MM.1S (cell line): ENCODE measurements at regions not wholly inside any gene's neighbourhood (a gene's known extent, or its start where the extent isn't known, plus 50 kb on each side); places are given as distances from the start of the nearest gene placed in this dataset.

Experiments
- DNase-seq: peaks from one replicate; pipeline ENCODE4 v3.0.0-alpha.2; 2015
- H2AFZ ChIP-seq: fragments of 300-600 bp; sonication (generic); 2 replicates; pipeline ENCODE4 v1.6.0; 2016; ENCODE audit warnings: antibody characterized with exemption, low read length
- H3F3A ChIP-seq: fragments of 300-600 bp; sonication (generic); 2 replicates; pipeline ENCODE4 v1.6.1; 2016; ENCODE audit warnings: mild to moderate bottlenecking, antibody characterized with exemption, low read length, moderate library complexity, mixed read lengths; ENCODE audit not compliant: insufficient read depth
- H3K27ac ChIP-seq: fragments of 300-600 bp; sonication (generic); 2 replicates; pipeline ENCODE4 v1.5.1; 2016; ENCODE audit warnings: mild to moderate bottlenecking, low read length
- H3K27me3 ChIP-seq: fragments of 300-600 bp; sonication (generic); replicated peaks from 2 replicates; pipeline ENCODE4 v1.6.0; 2016; ENCODE audit warnings: low read length; ENCODE audit not compliant: insufficient read depth
- H3K36me3 ChIP-seq: fragments of 300-600 bp; sonication (generic); replicated peaks from 2 replicates; pipeline ENCODE4 v1.6.1; 2016; ENCODE audit warnings: mild to moderate bottlenecking, low read length, mixed read lengths; ENCODE audit not compliant: insufficient read depth
- H3K4me1 ChIP-seq: fragments of 300-600 bp; sonication (generic); 2 replicates; pipeline ENCODE4 v1.6.1; 2016; ENCODE audit warnings: low read length, mixed read lengths
- H3K4me2 ChIP-seq: fragments of 300-600 bp; sonication (generic); 2 replicates; pipeline ENCODE4 v1.6.0; 2016; ENCODE audit warnings: low read depth, low read length
- H3K4me3 ChIP-seq: fragments of 300-600 bp; sonication (generic); 2 replicates; pipeline ENCODE4 v1.5.1; 2016; ENCODE audit warnings: low read length, mixed read lengths
- H3K79me2 ChIP-seq: fragments of 300-600 bp; sonication (generic); 2 replicates; pipeline ENCODE4 v1.6.1; 2016; ENCODE audit warnings: mixed run types, low read length, mixed read lengths
- H3K9ac ChIP-seq: fragments of 300-600 bp; sonication (generic); 2 replicates; pipeline ENCODE4 v1.6.1; 2016; ENCODE audit warnings: low read length, mixed read lengths
- H3K9me2 ChIP-seq: fragments of 300-600 bp; sonication (generic); replicated peaks from 2 replicates; pipeline ENCODE4 v1.6.1; 2016; ENCODE audit warnings: mild to moderate bottlenecking, low read length, mixed read lengths; ENCODE audit not compliant: insufficient read depth
- H3K9me3 ChIP-seq: fragments of 300-600 bp; sonication (generic); replicated peaks from 2 replicates; pipeline ENCODE4 v1.6.1; 2016; ENCODE audit warnings: mild to moderate bottlenecking, low read length, mixed read lengths; ENCODE audit not compliant: insufficient read depth
- H4K20me1 ChIP-seq: fragments of 300-600 bp; sonication (generic); 2 replicates; pipeline ENCODE4 v1.6.1; 2016; ENCODE audit warnings: mild to moderate bottlenecking, low read length, moderate library complexity, mixed read lengths; ENCODE audit not compliant: insufficient read depth
- CTCF ChIP-seq: fragments of 300-600 bp; sonication (generic); IDR thresholded peaks from 2 replicates; pipeline ENCODE4 v1.5.1; 2016; ENCODE audit warnings: antibody characterized with exemption, low read length, mixed read lengths
- EZH2 ChIP-seq: fragments of 300-600 bp; sonication (generic); optimal IDR thresholded peaks from 2 replicates; pipeline ENCODE3; 2017; ENCODE audit warnings: low read depth, mild to moderate bottlenecking, antibody characterized with exemption, low read length, mixed read lengths
- EZH2phosphoT487 ChIP-seq: fragments of 300-600 bp; sonication (generic); IDR thresholded peaks from 2 replicates; pipeline ENCODE4 v1.6.1; 2018; ENCODE audit warnings: antibody characterized with exemption, low read length

DNA sequence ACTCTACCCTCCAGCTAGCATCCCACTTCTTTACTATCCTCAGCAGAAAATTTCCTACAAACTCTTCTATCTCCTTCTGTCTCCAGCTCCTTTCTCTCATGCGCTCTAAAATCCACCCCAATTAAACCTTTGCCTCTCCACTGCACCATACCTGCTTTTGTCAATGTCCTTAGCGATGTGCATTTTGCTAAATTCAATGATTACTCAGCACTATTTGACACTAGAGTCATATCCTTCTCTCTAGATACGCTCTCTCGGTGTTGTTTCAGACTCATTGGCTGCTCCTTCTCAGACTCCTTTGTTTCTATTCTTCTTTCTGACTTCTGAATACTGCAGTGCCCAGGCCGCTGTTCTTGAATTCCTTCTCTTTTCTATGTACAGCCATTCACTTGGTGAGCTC, 144.2 kb downstream of the HLX start:
- DNase-seq = no peak
- H3K9me2 ChIP-seq = no peaks in the 10 kb centered on the region
- no peaks in the 10 kb centered on the region for H3K36me3 ChIP-seq
- TF ChIP-seq EZH2phosphoT487 = no peak
- TF ChIP-seq EZH2 = no peak
- TF ChIP-seq CTCF = no peak
- no peaks in the 10 kb centered on the region for H4K20me1 ChIP-seq
- no peaks in the 10 kb centered on the region for H3K27me3 ChIP-seq
- H3K4me3 ChIP-seq = no peak overlapping the region
- no peaks in the 10 kb centered on the region for H3K4me1 ChIP-seq
- no peak overlapping the region for H2AFZ ChIP-seq
- H3F3A ChIP-seq = no peaks in the 10 kb centered on the region
- no peak overlapping the region for H3K27ac ChIP-seq
- no peaks in the 10 kb centered on the region for H3K9me3 ChIP-seq
- H3K79me2 ChIP-seq = no peaks in the 10 kb centered on the region
- H3K9ac ChIP-seq = no peak overlapping the region
- no peak overlapping the region for H3K4me2 ChIP-seq

GRCh38 chr1:221025501-221025900, 146.3 kb downstream of the HLX start:
- Histone ChIP-seq H3K9ac (no peak overlapping the region), H3F3A (no peaks in the 10 kb centered on the region), H4K20me1 (no peaks in the 10 kb centered on the region), H3K9me2 (no peaks in the 10 kb centered on the region), H3K79me2 (no peaks in the 10 kb centered on the region), H3K4me2 (no peak overlapping the region), H3K27ac (no peak overlapping the region), H3K4me1 (no peaks in the 10 kb centered on the region), H3K36me3 (no peaks in the 10 kb centered on the region), H3K4me3 (no peak overlapping the region), H3K27me3 (no peaks in the 10 kb centered on the region), H3K9me3 (no peaks in the 10 kb centered on the region), H2AFZ (no peak overlapping the region)
- DNase-seq = no peak
- TF ChIP-seq EZH2 (no peak), EZH2phosphoT487 (no peak), CTCF (no peak)

DNA sequence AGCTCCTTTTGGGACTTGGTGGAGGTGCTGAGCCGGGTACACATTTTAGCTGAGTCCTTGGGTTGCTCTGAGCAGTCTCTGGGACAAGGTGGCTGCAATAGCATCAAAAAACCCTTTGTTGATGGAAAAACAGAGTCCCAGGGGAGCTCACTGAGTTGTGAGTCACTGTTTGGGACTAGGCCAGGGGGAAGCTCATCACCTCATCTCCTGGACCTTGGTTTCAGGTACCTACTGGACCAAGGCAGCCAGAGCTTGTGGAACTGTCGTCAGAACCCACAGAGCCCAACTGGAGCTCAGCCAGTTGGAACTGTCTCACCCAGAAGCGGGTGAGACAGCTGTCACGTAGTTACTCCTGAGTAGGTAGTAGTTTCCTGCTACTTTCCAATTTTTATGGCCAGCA, 146.7 kb downstream of the HLX start:
- H3K4me1 ChIP-seq = no peaks in the 10 kb centered on the region
- no peak overlapping the region for H3K4me2 ChIP-seq
- TF ChIP-seq EZH2phosphoT487 = no peak
- no peak for TF ChIP-seq EZH2
- no peak for TF ChIP-seq CTCF
- H3K9me3 ChIP-seq = no peaks in the 10 kb centered on the region
- H2AFZ ChIP-seq = no peak overlapping the region
- no peaks in the 10 kb centered on the region for H3K36me3 ChIP-seq
- H4K20me1 ChIP-seq = no peaks in the 10 kb centered on the region
- no peak overlapping the region for H3K4me3 ChIP-seq
- DNase-seq = no peak
- H3K27me3 ChIP-seq = no peaks in the 10 kb centered on the region
- H3K27ac ChIP-seq = no peak overlapping the region
- H3K9me2 ChIP-seq = no peaks in the 10 kb centered on the region
- no peak overlapping the region for H3K9ac ChIP-seq
- H3K79me2 ChIP-seq = no peaks in the 10 kb centered on the region
- H3F3A ChIP-seq = no peaks in the 10 kb centered on the region
